ENCODE measurements at regions not wholly inside any gene's neighbourhood (a gene's known extent, or its start where the extent isn't known, plus 50 kb on each side); places are given as distances from the start of the nearest gene placed in this dataset.

- TF ChIP-seq CTCF (IDR thresholded peaks at IDR 0.05; ENCODE audit: low read depth, low read length): no peak
- no peak for DNase-seq (ENCODE audit: low read depth in 2 of 2)
- no peak overlapping the region for H3K4me3 ChIP-seq (replicated peaks in 1 of 2; ENCODE audit: low read depth in 2 of 2, low read length in 2 of 2)
Observed at GRCh38 chr20:24830649-24831048, 118.4 kb upstream of the CST7 start.

GRCh38 chr20:24831232-24831631, 117.8 kb upstream of the CST7 start:
- H3K4me3 ChIP-seq (replicated peaks in 1 of 2; ENCODE audit: low read depth in 2 of 2, low read length in 2 of 2): no peak overlapping the region
- no peak for DNase-seq (ENCODE audit: low read depth in 2 of 2)
- TF ChIP-seq CTCF (IDR thresholded peaks at IDR 0.05; ENCODE audit: low read depth, low read length): no peak

GRCh38 chr20:24832518-24832917, 116.6 kb upstream of the CST7 start:
- H3K4me3 ChIP-seq (replicated peaks in 1 of 2; ENCODE audit: low read depth in 2 of 2, low read length in 2 of 2): no peak overlapping the region
- no peak for DNase-seq (ENCODE audit: low read depth in 2 of 2)
- no peak for TF ChIP-seq CTCF (IDR thresholded peaks at IDR 0.05; ENCODE audit: low read depth, low read length)

GRCh38 chr20:24833592-24833991, 115.5 kb upstream of the CST7 start:
- no peak overlapping the region for H3K4me3 ChIP-seq (replicated peaks in 1 of 2; ENCODE audit: low read depth in 2 of 2, low read length in 2 of 2)
- no peak for TF ChIP-seq CTCF (IDR thresholded peaks at IDR 0.05; ENCODE audit: low read depth, low read length)
- no peak for DNase-seq (ENCODE audit: low read depth in 2 of 2)

- no peak for TF ChIP-seq CTCF (IDR thresholded peaks at IDR 0.05; ENCODE audit: low read depth, low read length)
- H3K4me3 ChIP-seq (replicated peaks in 1 of 2; ENCODE audit: low read depth in 2 of 2, low read length in 2 of 2): no peak overlapping the region
- DNase-seq (ENCODE audit: low read depth in 2 of 2): no peak
Observed at GRCh38 chr20:24834310-24834709, 114.8 kb upstream of the CST7 start.

GRCh38 chr20:24835195-24835594, 113.9 kb upstream of the CST7 start:
- no peak overlapping the region for H3K4me3 ChIP-seq (replicated peaks in 1 of 2; ENCODE audit: low read depth in 2 of 2, low read length in 2 of 2)
- no peak for DNase-seq (ENCODE audit: low read depth in 2 of 2)
- no peak for TF ChIP-seq CTCF (IDR thresholded peaks at IDR 0.05; ENCODE audit: low read depth, low read length)

- no peak overlapping the region for H3K4me3 ChIP-seq (replicated peaks in 1 of 2; ENCODE audit: low read depth in 2 of 2, low read length in 2 of 2)
- TF ChIP-seq CTCF (IDR thresholded peaks at IDR 0.05; ENCODE audit: low read depth, low read length): no peak
- DNase-seq (ENCODE audit: low read depth in 2 of 2): no peak
Observed at GRCh38 chr20:24836041-24836533, 113.0 kb upstream of the CST7 start.

Measured in cardiac fibroblast (primary cell).